ENCODE measurements at regions not wholly inside any gene's neighbourhood (a gene's known extent, or its start where the extent isn't known, plus 50 kb on each side); places are given as distances from the start of the nearest gene placed in this dataset.

DNA sequence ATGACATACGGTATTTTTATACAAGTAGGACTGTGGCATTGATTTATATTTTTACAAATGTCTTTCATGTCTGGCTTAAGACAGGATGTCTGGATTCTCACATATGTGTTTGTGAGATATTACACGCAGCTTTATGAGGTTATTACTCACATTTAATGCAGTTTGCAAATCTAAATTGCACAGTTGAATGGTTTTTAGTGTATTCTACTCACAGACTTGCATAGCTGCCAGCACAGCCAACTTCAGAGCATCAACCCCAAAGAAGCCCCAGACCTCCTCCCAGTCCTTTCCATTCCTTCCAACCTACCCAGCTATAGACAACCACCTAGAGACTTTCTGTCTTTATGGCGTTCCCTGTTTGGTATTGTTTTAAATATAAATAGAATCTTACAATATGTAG, 193.8 kb upstream of the SHH start:
- ATAC-seq (ENCODE audit: low read depth) (no peak), DNase-seq (ENCODE audit: low spot score) (no peak)
- Histone ChIP-seq H3K27ac (ENCODE audit: poor library complexity, severe bottlenecking) (no peak overlapping the region), H3K9me3 (ENCODE audit: severe bottlenecking) (no peaks in the 10 kb centered on the region), H3K36me3 (ENCODE audit: low read depth) (no peaks in the 10 kb centered on the region), H3K4me1 (ENCODE audit: insufficient read depth, poor library complexity, severe bottlenecking) (no peaks in the 10 kb centered on the region), H3K4me3 (ENCODE audit: severe bottlenecking) (no peak overlapping the region), H3K27me3 (ENCODE audit: insufficient read depth, poor library complexity, severe bottlenecking) (peaks cover 2% of the 10 kb centered on the region)
- TF ChIP-seq, protein P1, sequence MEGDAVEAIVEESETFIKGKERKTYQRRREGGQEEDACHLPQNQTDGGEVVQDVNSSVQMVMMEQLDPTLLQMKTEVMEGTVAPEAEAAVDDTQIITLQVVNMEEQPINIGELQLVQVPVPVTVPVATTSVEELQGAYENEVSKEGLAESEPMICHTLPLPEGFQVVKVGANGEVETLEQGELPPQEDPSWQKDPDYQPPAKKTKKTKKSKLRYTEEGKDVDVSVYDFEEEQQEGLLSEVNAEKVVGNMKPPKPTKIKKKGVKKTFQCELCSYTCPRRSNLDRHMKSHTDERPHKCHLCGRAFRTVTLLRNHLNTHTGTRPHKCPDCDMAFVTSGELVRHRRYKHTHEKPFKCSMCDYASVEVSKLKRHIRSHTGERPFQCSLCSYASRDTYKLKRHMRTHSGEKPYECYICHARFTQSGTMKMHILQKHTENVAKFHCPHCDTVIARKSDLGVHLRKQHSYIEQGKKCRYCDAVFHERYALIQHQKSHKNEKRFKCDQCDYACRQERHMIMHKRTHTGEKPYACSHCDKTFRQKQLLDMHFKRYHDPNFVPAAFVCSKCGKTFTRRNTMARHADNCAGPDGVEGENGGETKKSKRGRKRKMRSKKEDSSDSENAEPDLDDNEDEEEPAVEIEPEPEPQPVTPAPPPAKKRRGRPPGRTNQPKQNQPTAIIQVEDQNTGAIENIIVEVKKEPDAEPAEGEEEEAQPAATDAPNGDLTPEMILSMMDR (IDR thresholded peaks at IDR 0.05; ENCODE audit: poor library complexity, severe bottlenecking), result no peak

DNA sequence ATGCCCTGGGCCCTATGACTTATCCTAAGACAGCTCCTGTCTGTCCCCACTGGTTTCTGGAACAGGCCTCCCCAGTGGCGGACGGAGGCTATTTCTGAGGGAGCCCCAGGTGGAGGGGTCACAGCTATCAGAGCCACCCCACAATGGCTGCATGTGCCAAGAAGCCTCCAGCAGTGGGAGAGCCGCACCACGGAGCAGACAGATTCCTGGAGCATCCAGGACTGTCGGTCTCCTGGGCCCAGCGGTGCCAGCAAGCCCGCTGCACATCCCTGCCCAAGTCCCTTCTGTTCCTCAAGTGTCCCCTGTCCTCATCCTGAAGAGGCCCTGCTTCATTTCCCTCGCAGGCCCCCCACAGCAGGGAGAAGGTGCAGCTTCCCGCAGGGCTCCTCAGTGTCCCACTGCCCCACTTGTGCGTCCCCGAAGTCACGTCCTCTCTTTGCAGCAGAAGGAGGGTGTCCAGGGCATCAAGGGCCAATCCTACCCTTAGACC, 193.0 kb upstream of the SHH start:
- Histone ChIP-seq H3K4me3 (ENCODE audit: severe bottlenecking) (no peak overlapping the region), H3K9me3 (ENCODE audit: severe bottlenecking) (no peaks in the 10 kb centered on the region), H3K36me3 (ENCODE audit: low read depth) (no peaks in the 10 kb centered on the region), H3K27me3 (ENCODE audit: insufficient read depth, poor library complexity, severe bottlenecking) (peaks cover 2% of the 10 kb centered on the region), H3K4me1 (ENCODE audit: insufficient read depth, poor library complexity, severe bottlenecking) (no peaks in the 10 kb centered on the region), H3K27ac (ENCODE audit: poor library complexity, severe bottlenecking) (no peak overlapping the region)
- DNase-seq (ENCODE audit: low spot score), result no peak
- TF ChIP-seq, protein P1 (IDR thresholded peaks at IDR 0.05; ENCODE audit: poor library complexity, severe bottlenecking), result no peak
- no peak for ATAC-seq (ENCODE audit: low read depth)

DNA sequence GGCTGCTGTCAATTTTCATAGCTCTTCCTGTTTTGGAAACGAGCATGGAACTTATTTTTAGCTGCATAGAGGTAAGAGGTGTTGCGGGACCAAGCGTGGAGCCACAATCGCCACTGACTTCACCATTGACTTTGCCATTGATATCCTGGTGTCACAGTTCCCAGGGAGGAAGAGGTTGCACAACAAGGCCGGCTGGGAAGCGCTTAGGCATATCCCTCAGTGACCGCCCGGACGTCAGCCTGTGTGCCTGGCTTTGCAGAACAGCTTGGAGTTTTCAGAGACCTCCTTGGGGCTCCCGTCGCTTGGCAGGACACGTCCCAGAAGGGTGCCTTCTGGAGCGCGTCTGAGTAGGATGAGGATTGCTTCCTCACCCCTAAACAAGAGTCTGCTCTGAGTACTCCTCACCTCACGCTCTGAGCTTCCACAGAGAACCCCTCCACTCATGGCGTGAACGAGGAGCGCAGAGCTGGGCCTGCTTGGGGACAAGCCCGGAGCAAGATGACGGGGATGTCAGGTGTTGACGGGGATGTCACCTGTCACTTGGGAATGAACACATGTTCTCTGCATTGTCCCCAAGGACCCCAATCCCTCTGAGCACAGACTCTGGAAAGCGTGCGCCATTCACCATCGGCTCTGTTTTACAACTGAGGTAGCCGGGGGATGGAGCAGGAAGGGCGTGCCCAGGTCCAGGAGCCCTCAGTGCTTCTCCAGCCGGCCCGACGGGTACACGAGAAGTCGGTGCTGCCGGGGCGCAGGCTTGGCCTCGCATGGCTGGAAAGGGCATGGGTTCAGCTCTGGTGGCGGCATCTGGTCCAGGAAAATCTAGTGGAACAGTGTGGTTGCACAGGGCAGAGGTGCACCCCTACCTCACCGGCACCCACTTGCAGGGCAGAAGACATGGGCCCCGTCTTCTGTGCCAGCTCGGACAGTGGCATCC, 192.3 kb upstream of the SHH start:
- TF ChIP-seq, protein P1 (IDR thresholded peaks at IDR 0.05; ENCODE audit: poor library complexity, severe bottlenecking), result no peak
- no peak for ATAC-seq (ENCODE audit: low read depth)
- Histone ChIP-seq H3K27me3 (ENCODE audit: insufficient read depth, poor library complexity, severe bottlenecking) (peaks cover 2% of the 10 kb centered on the region), H3K4me3 (ENCODE audit: severe bottlenecking) (no peak overlapping the region), H3K4me1 (ENCODE audit: insufficient read depth, poor library complexity, severe bottlenecking) (no peaks in the 10 kb centered on the region), H3K9me3 (ENCODE audit: severe bottlenecking) (no peaks in the 10 kb centered on the region), H3K36me3 (ENCODE audit: low read depth) (no peaks in the 10 kb centered on the region), H3K27ac (ENCODE audit: poor library complexity, severe bottlenecking) (no peak overlapping the region)
- DNase-seq (ENCODE audit: low spot score), result no peak

DNA sequence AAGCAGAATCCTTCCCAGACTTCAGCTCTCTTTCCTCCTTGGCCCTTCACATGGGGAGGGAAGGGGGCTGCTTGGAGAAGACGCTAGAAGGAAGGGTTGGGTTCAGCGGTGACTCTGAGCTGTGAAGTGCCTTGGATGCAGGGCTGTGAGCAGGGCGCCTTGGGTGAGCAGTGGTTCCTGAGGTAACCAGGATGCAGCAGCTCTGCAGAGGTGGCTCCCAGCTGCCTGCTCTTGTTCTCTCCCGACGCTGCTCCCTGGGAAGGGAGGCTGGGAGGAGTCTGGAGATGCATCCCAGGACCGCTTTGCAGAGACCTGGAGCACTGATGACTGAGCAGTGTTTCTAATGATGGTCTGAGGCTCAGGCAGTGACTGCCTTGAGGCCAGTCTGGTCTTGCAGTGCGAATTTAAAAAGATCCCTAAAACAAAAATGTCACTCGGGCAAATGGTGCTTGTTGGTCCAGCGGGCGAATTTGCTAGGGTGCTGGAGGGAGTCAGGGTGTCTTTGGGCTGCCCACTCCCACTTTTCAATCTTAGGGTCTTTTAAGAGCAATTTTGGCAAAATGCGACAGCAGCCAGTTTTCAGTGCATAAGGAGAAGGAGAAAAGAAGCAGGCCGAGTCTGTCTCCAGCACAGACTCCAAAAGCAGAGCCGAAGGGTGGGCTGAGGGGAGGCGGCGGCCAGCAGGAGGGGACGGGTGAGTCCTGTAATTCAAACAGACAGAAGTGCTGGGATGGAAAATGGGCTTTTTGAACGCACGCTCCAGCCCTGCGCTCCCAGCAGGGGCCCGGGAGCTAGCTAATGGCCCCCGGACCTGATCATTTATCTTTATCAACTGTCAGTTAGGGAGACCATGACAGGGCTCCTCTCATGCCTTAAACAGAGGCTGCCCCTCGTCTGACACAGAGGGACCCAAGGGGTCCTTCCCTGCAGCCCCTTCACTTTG, 191.2 kb upstream of the SHH start:
- Histone ChIP-seq H3K9me3 (ENCODE audit: severe bottlenecking) (no peaks in the 10 kb centered on the region), H3K4me3 (ENCODE audit: severe bottlenecking) (no peak overlapping the region), H3K36me3 (ENCODE audit: low read depth) (no peaks in the 10 kb centered on the region), H3K27ac (ENCODE audit: poor library complexity, severe bottlenecking) (no peak overlapping the region), H3K4me1 (ENCODE audit: insufficient read depth, poor library complexity, severe bottlenecking) (no peaks in the 10 kb centered on the region), H3K27me3 (ENCODE audit: insufficient read depth, poor library complexity, severe bottlenecking) (peaks cover 3% of the 10 kb centered on the region)
- ATAC-seq (ENCODE audit: low read depth) (0 out of 3 replicates have a peak, but pooled peaks have one; percentile 28), DNase-seq (ENCODE audit: low spot score) (no peak)
- TF ChIP-seq, protein P1 (IDR thresholded peaks at IDR 0.05; ENCODE audit: poor library complexity, severe bottlenecking), result no peak

Measured in RWPE2 (cell line).